ENCODE measurements at regions not wholly inside any gene's neighbourhood (a gene's known extent, or its start where the extent isn't known, plus 50 kb on each side); places are given as distances from the start of the nearest gene placed in this dataset.

DNA sequence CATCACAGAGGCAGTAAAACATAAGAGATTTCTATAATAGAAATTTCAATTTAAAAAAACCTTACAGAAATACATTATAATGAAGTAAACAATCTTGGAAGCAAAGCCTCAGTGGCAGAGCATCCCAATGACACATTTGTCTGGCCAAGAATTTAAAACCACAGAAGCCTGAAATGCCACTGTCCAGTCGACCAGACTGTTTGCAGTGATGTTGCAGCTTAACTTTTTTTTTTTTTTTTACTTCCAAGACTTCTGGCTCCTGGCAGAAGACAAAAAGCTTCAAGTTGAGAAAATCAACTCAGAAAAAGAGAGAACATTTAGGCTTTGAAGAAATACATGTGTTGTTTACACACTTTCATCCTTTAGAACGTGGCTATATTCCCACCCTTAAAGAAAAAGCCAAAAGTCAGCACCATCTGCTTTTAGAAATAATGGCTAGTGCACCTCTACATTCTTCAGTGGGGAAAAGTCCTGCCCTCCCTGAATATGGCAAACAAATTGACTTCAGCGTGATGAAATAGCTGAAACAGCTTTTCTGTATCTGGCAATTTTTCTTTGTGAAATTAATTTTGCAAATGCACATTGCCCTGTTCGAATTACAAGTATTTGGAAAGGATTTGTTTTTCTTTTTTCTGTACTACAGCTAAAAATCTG is 205.5 kb upstream of the MON1B start:
- TF ChIP-seq EZH2phosphoT487 (IDR thresholded peaks at IDR 0.05; ENCODE audit: insufficient read depth, low read depth) (no peak), EZH2 (IDR thresholded peaks at IDR 0.05; ENCODE audit: insufficient read depth, poor library complexity, severe bottlenecking) (no peak)
